WTC11 (cell line): ENCODE measurements at regions not wholly inside any gene's neighbourhood (a gene's known extent, or its start where the extent isn't known, plus 50 kb on each side); places are given as distances from the start of the nearest gene placed in this dataset.

ENCODE experiments used
- ATAC-seq: fragments of 200-7000 bp; cut with Tn5 transposase; 2 replicates; pipeline ENCODE4 v1.10.0; 2021; ENCODE audit warnings: mild to moderate bottlenecking, moderate library complexity
- CTCF ChIA-PET: fragments of 300-600 bp; sonication (Branson Sonifier 250); formaldehyde crosslinking; loops from one replicate; lab custom pipeline; 2021; ENCODE audit warnings: antibody characterized with exemption; lab: Charles Lee
- POLR2A ChIA-PET: fragments of 350-600 bp; sonication (Branson Sonifier 250); formaldehyde crosslinking; loops from one replicate; lab custom pipeline; 2021; ENCODE audit warnings: antibody characterized with exemption; lab: Charles Lee
- DNase-seq: peaks from one replicate; pipeline ENCODE4 v3.0.0; 2021; ENCODE audit warnings: low spot score
- H3K27ac Mint-ChIP-seq: 2 replicates; pipeline ENCODE4 v1.8.0; 2021; ENCODE audit warnings: mixed read lengths
- H3K27me3 Mint-ChIP-seq: 2 replicates; pipeline ENCODE4 v1.8.0; 2021; ENCODE audit warnings: low read depth, mild to moderate bottlenecking, moderate library complexity, mixed read lengths
- H3K36me3 Mint-ChIP-seq: 2 replicates; pipeline ENCODE4 v1.8.0; 2021; ENCODE audit warnings: mixed read lengths
- H3K4me1 Mint-ChIP-seq: 2 replicates; pipeline ENCODE4 v1.8.0; 2022; ENCODE audit warnings: mixed read lengths
- H3K4me3 Mint-ChIP-seq: 2 replicates; pipeline ENCODE4 v1.8.0; 2021; ENCODE audit warnings: mild to moderate bottlenecking, moderate library complexity, mixed read lengths
- H3K9me3 Mint-ChIP-seq: 2 replicates; pipeline ENCODE4 v1.8.0; 2021; ENCODE audit warnings: mixed read lengths
- CREB1 ChIP-seq: sonication (generic); formaldehyde crosslinking; IDR thresholded peaks from 2 replicates; pipeline ENCODE4 v1.8.0; 2023; ENCODE audit warnings: mild to moderate bottlenecking, missing genetic modification reagents
- EMX1 ChIP-seq: fragments of 250-450 bp; sonication (Bioruptor Pico); IDR thresholded peaks from 2 replicates; pipeline ENCODE4 v1.8.0; 2021; ENCODE audit warnings: mild to moderate bottlenecking
- GTF2I ChIP-seq: fragments of 250-450 bp; sonication (Bioruptor Pico); conservative IDR thresholded peaks from 2 replicates; pipeline ENCODE4 v1.4.0; 2021; ENCODE audit warnings: mild to moderate bottlenecking
- HMGA2 ChIP-seq: fragments of 250-450 bp; sonication (Bioruptor Pico); IDR thresholded peaks from 2 replicates; pipeline ENCODE4 v1.4.0; 2021; ENCODE audit warnings: mild to moderate bottlenecking, moderate library complexity
- MXD4 ChIP-seq: fragments of 250-450 bp; sonication (Bioruptor Pico); IDR thresholded peaks from 2 replicates; pipeline ENCODE4 v1.8.0; 2021; ENCODE audit warnings: mild to moderate bottlenecking, moderate library complexity, borderline replicate concordance
- MYBL2 ChIP-seq: sonication (generic); formaldehyde crosslinking; IDR thresholded peaks from 2 replicates; pipeline ENCODE4 v1.8.1; 2023; ENCODE audit warnings: mild to moderate bottlenecking, moderate library complexity, missing genetic modification reagents
- NFATC4 ChIP-seq: fragments of 250-450 bp; sonication (Bioruptor Pico); IDR thresholded peaks from 2 replicates; pipeline ENCODE4 v1.9.0; 2021; ENCODE audit warnings: mild to moderate bottlenecking
- NFE2L1 ChIP-seq: sonication (generic); formaldehyde crosslinking; IDR thresholded peaks from 2 replicates; pipeline ENCODE4 v1.8.1; 2023; ENCODE audit warnings: missing genetic modification reagents
- RELA ChIP-seq: sonication (generic); formaldehyde crosslinking; IDR thresholded peaks from 2 replicates; pipeline ENCODE4 v1.8.1; 2022; ENCODE audit warnings: missing genetic modification reagents, mild to moderate bottlenecking, borderline replicate concordance
- SMAD4 ChIP-seq: sonication (generic); formaldehyde crosslinking; IDR thresholded peaks from 2 replicates; pipeline ENCODE4 v1.8.0; 2022; ENCODE audit warnings: mild to moderate bottlenecking, missing genetic modification reagents
- SP1 ChIP-seq: sonication (generic); formaldehyde crosslinking; conservative IDR thresholded peaks from 2 replicates; pipeline ENCODE4 v1.8.1; 2022; ENCODE audit warnings: missing genetic modification reagents
- TCF7 ChIP-seq: sonication (generic); formaldehyde crosslinking; IDR thresholded peaks from 2 replicates; pipeline ENCODE4 v1.8.0; 2022; ENCODE audit warnings: mild to moderate bottlenecking, low read depth, missing genetic modification reagents, moderate library complexity
- ZNF138 ChIP-seq: sonication (generic); formaldehyde crosslinking; conservative IDR thresholded peaks from 2 replicates; pipeline ENCODE4 v1.8.1; 2022; ENCODE audit warnings: mild to moderate bottlenecking, moderate library complexity, missing genetic modification reagents
- ZNF232 ChIP-seq: sonication (generic); formaldehyde crosslinking; IDR thresholded peaks from 2 replicates; pipeline ENCODE4 v1.8.0; 2022; ENCODE audit warnings: mild to moderate bottlenecking, missing genetic modification reagents
- ZNF317 ChIP-seq: sonication (generic); formaldehyde crosslinking; IDR thresholded peaks from 2 replicates; pipeline ENCODE4 v1.8.1; 2023; ENCODE audit warnings: low read depth, mild to moderate bottlenecking, moderate library complexity, missing genetic modification reagents, borderline replicate concordance
- ZNF671 ChIP-seq: fragments of 250-450 bp; sonication (Bioruptor Pico); IDR thresholded peaks from 2 replicates; pipeline ENCODE4 v1.8.0; 2021; ENCODE audit warnings: mild to moderate bottlenecking
- TF ChIP-seq, protein P1 (sequence below): sonication (generic); formaldehyde crosslinking; IDR thresholded peaks from 2 replicates; pipeline ENCODE4 v1.8.1; 2022; ENCODE audit warnings: low read depth, mild to moderate bottlenecking, moderate library complexity, missing genetic modification reagents, borderline replicate concordance
- TF ChIP-seq, protein P2 (sequence below): sonication (generic); formaldehyde crosslinking; IDR thresholded peaks from 2 replicates; pipeline ENCODE4 v1.8.1; 2023; ENCODE audit warnings: mild to moderate bottlenecking, missing genetic modification reagents, moderate library complexity
- TF ChIP-seq, protein P3 (sequence below): fragments of 250-450 bp; sonication (Bioruptor Pico); IDR thresholded peaks from 2 replicates; pipeline ENCODE4 v1.9.0; 2021; ENCODE audit warnings: moderate library complexity, mild to moderate bottlenecking, inconsistent platforms, borderline replicate concordance
- TF ChIP-seq, protein P4 (sequence below): fragments of 250-450 bp; sonication (Bioruptor Pico); conservative IDR thresholded peaks from 2 replicates; pipeline ENCODE4 v1.9.0; 2021; ENCODE audit warnings: mild to moderate bottlenecking
- TF ChIP-seq, protein P5 (sequence below): sonication (generic); formaldehyde crosslinking; IDR thresholded peaks from 2 replicates; pipeline ENCODE4 v1.8.1; 2023; ENCODE audit warnings: mild to moderate bottlenecking, missing genetic modification reagents
- TF ChIP-seq, protein P6 (sequence below): sonication (generic); formaldehyde crosslinking; IDR thresholded peaks from 2 replicates; pipeline ENCODE4 v1.8.1; 2023; ENCODE audit warnings: mild to moderate bottlenecking, missing genetic modification reagents
- TF ChIP-seq, protein P7 (sequence below): sonication (generic); formaldehyde crosslinking; IDR thresholded peaks from 2 replicates; pipeline ENCODE4 v1.8.1; 2022; ENCODE audit warnings: mild to moderate bottlenecking, moderate library complexity, missing genetic modification reagents
- TF ChIP-seq, protein P8 (sequence below): sonication (generic); formaldehyde crosslinking; conservative IDR thresholded peaks from 2 replicates; pipeline ENCODE4 v1.8.1; 2023; ENCODE audit warnings: mild to moderate bottlenecking, low read depth, missing genetic modification reagents, moderate library complexity

DNA sequence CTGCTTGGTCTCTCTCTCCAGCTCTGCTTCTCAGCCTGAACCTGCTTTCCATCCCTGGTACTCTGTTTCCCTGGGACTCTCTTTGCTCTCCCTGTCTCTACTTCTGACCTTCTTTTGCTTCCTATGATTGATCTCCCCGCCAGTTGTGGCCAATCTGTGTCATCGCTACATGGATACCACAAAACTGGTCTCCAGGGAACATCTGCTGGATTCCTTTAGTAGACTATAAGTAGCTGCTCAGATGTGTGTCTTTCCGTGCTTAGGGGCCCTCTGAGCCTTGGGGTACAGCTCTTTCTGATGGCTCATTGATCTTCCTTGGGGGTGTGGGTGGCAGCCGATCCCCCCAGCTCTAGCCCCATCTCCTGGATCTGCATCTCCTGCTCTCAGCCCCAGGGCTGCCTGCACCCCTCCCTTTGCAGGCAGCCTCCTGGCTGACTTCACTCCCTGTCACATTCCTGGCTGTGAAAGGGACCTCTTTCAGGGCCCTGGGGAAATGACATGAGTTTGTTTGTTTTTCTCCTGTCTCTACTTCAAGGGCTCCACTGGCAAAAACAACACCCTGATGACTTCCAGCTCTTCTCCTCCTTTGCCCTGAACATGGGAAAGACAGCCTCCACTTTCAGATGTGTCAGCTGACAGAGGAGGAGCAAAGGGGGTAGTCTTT, 333.7 kb downstream of the CYP26B1 start (continued):
- TF ChIP-seq EMX1: no peak
- TF ChIP-seq TCF7 (CRISPR knock-in tag): no peak
- no peak for TF ChIP-seq HMGA2 (CRISPR knock-in tag)
- TF ChIP-seq, protein P1, sequence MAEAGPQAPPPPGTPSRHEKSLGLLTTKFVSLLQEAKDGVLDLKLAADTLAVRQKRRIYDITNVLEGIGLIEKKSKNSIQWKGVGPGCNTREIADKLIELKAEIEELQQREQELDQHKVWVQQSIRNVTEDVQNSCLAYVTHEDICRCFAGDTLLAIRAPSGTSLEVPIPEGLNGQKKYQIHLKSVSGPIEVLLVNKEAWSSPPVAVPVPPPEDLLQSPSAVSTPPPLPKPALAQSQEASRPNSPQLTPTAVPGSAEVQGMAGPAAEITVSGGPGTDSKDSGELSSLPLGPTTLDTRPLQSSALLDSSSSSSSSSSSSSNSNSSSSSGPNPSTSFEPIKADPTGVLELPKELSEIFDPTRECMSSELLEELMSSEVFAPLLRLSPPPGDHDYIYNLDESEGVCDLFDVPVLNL (CRISPR knock-in tag): no peak
- no peak for TF ChIP-seq MXD4 (CRISPR knock-in tag)
- no peak for TF ChIP-seq NFATC4 (CRISPR knock-in tag)
- no peak for TF ChIP-seq SMAD4 (CRISPR knock-in tag)
- no peak for TF ChIP-seq SP1 (CRISPR knock-in tag)
- no peak for TF ChIP-seq GTF2I (CRISPR knock-in tag)
- TF ChIP-seq NFE2L1 (CRISPR knock-in tag): no peak
- TF ChIP-seq, protein P2, sequence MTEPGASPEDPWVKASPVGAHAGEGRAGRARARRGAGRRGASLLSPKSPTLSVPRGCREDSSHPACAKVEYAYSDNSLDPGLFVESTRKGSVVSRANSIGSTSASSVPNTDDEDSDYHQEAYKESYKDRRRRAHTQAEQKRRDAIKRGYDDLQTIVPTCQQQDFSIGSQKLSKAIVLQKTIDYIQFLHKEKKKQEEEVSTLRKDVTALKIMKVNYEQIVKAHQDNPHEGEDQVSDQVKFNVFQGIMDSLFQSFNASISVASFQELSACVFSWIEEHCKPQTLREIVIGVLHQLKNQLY (CRISPR knock-in tag): no peak
- TF ChIP-seq CREB1 (CRISPR knock-in tag): no peak
- TF ChIP-seq MYBL2: no peak
- TF ChIP-seq, all 79 proteins: peak for 0

DNA sequence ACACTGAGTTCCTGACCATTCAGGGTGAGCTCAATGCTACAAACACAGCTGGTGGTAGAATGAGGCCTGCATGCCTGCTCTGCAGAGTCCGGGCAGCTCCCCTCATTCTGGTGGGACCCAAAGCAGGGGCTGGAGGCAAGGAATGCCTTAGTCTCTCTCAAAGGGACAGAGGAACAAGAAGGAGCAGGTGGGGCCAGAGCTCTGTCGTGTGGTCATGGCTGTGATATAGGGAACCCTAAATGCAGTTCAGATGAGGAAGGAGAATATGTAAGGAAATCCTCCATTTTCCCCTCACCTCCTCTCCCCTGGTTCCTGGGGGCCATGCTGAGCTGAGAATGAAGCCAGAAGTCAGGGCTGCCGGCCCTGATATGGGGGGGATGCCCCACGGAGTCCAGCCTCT, 334.3 kb downstream of the CYP26B1 start:
- ATAC-seq: no peak
- H3K36me3 Mint-ChIP-seq: no peaks in the 10 kb centered on the region
- DNase-seq: no peak
- CTCF ChIA-PET: interaction anchor here (0.8 to 1.9 kb wide), 2 partner anchors 15 to 111 kb away, joined by 4 to 5 read pairs; no protein-coding TSS in a partner anchor
- peaks cover 11% of the 10 kb centered on the region for H3K9me3 Mint-ChIP-seq
- no peak overlapping the region for H3K4me3 Mint-ChIP-seq
- POLR2A ChIA-PET: no interaction called here
- no peak overlapping the region for H3K27ac Mint-ChIP-seq
- no peaks in the 10 kb centered on the region; the same call in 1 of the 2 replicates for H3K27me3 Mint-ChIP-seq
- no peaks in the 10 kb centered on the region for H3K4me1 Mint-ChIP-seq
- TF ChIP-seq RELA (CRISPR knock-in tag): no peak
- TF ChIP-seq ZNF317 (CRISPR knock-in tag): no peak
- TF ChIP-seq ZNF138: no peak
- no peak for TF ChIP-seq ZNF671 (CRISPR knock-in tag)
- TF ChIP-seq, protein P3, sequence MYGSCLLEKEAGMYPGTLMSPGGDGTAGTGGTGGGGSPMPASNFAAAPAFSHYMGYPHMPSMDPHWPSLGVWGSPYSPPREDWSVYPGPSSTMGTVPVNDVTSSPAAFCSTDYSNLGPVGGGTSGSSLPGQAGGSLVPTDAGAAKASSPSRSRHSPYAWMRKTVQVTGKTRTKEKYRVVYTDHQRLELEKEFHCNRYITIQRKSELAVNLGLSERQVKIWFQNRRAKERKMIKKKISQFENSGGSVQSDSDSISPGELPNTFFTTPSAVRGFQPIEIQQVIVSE (CRISPR knock-in tag): no peak
- TF ChIP-seq, protein P2 (CRISPR knock-in tag): no peak
- TF ChIP-seq, protein P4, sequence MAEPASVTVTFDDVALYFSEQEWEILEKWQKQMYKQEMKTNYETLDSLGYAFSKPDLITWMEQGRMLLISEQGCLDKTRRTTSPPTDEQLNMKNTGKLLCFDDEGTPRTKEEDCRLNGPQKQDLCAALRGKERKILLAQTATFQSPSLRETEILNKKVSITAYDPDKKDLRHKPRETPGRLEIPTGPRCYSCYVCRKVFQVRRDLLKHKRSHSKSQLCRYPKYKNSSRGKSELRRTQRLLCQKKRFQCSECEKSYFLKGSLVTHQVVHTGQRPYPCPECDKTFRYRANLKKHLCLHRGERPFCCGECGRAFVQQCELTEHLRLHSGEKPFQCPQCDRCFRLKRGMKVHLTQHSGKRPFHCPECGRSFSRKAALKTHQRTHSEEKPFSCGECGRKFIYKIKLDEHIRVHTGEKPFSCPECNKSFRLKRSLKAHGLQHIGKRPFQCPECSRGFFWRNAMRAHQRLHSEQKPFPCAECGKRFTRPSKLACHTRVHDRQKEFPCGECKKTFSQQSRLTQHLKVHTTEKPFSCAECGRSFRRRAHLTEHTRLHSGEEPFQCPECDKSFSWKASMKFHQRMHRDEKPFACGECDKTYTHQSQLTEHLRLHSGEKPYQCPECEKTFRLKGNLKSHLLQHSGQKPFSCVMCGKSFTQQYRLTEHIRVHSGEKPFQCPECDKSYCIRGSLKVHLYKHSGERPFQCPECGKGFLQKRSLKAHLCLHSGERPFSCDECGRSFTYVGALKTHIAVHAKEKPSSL: no peak
- TF ChIP-seq, protein P5, sequence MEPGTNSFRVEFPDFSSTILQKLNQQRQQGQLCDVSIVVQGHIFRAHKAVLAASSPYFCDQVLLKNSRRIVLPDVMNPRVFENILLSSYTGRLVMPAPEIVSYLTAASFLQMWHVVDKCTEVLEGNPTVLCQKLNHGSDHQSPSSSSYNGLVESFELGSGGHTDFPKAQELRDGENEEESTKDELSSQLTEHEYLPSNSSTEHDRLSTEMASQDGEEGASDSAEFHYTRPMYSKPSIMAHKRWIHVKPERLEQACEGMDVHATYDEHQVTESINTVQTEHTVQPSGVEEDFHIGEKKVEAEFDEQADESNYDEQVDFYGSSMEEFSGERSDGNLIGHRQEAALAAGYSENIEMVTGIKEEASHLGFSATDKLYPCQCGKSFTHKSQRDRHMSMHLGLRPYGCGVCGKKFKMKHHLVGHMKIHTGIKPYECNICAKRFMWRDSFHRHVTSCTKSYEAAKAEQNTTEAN: no peak
- TF ChIP-seq, protein P6, sequence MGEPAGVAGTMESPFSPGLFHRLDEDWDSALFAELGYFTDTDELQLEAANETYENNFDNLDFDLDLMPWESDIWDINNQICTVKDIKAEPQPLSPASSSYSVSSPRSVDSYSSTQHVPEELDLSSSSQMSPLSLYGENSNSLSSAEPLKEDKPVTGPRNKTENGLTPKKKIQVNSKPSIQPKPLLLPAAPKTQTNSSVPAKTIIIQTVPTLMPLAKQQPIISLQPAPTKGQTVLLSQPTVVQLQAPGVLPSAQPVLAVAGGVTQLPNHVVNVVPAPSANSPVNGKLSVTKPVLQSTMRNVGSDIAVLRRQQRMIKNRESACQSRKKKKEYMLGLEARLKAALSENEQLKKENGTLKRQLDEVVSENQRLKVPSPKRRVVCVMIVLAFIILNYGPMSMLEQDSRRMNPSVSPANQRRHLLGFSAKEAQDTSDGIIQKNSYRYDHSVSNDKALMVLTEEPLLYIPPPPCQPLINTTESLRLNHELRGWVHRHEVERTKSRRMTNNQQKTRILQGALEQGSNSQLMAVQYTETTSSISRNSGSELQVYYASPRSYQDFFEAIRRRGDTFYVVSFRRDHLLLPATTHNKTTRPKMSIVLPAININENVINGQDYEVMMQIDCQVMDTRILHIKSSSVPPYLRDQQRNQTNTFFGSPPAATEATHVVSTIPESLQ (CRISPR knock-in tag): no peak
- TF ChIP-seq, protein P7, sequence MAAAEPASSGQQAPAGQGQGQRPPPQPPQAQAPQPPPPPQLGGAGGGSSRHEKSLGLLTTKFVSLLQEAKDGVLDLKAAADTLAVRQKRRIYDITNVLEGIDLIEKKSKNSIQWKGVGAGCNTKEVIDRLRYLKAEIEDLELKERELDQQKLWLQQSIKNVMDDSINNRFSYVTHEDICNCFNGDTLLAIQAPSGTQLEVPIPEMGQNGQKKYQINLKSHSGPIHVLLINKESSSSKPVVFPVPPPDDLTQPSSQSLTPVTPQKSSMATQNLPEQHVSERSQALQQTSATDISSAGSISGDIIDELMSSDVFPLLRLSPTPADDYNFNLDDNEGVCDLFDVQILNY (CRISPR knock-in tag): no peak
- TF ChIP-seq, protein P8, sequence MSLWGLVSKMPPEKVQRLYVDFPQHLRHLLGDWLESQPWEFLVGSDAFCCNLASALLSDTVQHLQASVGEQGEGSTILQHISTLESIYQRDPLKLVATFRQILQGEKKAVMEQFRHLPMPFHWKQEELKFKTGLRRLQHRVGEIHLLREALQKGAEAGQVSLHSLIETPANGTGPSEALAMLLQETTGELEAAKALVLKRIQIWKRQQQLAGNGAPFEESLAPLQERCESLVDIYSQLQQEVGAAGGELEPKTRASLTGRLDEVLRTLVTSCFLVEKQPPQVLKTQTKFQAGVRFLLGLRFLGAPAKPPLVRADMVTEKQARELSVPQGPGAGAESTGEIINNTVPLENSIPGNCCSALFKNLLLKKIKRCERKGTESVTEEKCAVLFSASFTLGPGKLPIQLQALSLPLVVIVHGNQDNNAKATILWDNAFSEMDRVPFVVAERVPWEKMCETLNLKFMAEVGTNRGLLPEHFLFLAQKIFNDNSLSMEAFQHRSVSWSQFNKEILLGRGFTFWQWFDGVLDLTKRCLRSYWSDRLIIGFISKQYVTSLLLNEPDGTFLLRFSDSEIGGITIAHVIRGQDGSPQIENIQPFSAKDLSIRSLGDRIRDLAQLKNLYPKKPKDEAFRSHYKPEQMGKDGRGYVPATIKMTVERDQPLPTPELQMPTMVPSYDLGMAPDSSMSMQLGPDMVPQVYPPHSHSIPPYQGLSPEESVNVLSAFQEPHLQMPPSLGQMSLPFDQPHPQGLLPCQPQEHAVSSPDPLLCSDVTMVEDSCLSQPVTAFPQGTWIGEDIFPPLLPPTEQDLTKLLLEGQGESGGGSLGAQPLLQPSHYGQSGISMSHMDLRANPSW (CRISPR knock-in tag): no peak
- TF ChIP-seq ZNF232 (CRISPR knock-in tag): no peak
